ENCODE measurements at regions not wholly inside any gene's neighbourhood (a gene's known extent, or its start where the extent isn't known, plus 50 kb on each side); places are given as distances from the start of the nearest gene placed in this dataset.

DNA sequence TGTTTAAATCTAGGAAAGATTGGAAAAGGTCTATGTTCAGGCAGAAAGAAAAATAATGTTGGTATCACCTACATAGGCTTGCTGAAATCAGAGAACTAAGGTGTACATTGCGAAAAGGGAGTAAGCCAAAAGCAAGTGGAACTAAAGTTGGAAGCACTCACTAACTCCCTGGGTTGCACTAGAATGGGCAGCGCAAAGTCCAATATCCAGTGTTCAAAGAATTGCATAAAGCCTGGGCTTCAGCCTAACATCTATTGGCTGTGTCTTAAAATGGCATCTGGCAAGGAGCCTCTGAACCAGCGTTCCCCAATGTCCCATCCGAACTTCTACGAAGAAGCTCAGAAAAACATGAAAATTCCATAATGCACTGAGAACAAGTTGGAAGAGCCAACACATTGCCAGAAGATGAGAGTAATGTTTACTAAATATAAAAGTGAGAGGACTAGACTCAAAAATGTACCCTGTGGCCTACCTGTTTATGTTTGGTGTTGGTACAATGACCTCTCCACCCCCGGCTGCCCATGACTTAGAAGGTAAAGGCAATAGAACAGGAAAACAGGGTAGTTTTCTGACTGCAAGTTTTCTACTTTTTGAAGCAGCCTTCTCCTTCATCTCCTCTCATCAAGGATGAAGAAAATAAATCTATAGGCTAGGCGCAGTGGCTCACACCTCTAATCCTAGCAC, 275.9 kb upstream of the GHITM start:
- H3K9me3 ChIP-seq = no peaks in the 10 kb centered on the region
- TF ChIP-seq POLR2AphosphoS5 (IDR thresholded peaks at IDR 0.05) (no peak), POLR2A (IDR thresholded peaks at IDR 0.05) (no peak)
- TF ChIP-seq, protein P1, sequence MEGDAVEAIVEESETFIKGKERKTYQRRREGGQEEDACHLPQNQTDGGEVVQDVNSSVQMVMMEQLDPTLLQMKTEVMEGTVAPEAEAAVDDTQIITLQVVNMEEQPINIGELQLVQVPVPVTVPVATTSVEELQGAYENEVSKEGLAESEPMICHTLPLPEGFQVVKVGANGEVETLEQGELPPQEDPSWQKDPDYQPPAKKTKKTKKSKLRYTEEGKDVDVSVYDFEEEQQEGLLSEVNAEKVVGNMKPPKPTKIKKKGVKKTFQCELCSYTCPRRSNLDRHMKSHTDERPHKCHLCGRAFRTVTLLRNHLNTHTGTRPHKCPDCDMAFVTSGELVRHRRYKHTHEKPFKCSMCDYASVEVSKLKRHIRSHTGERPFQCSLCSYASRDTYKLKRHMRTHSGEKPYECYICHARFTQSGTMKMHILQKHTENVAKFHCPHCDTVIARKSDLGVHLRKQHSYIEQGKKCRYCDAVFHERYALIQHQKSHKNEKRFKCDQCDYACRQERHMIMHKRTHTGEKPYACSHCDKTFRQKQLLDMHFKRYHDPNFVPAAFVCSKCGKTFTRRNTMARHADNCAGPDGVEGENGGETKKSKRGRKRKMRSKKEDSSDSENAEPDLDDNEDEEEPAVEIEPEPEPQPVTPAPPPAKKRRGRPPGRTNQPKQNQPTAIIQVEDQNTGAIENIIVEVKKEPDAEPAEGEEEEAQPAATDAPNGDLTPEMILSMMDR (IDR thresholded peaks at IDR 0.05) = no peak
- H3K36me3 ChIP-seq = no peaks in the 10 kb centered on the region
- intact Hi-C loops (cut with DNase I) = no loop called here
- H3K4me3 ChIP-seq = no peak overlapping the region
- H3K4me1 ChIP-seq (replicated peaks) = no peaks in the 10 kb centered on the region
- 92% methylated on average over 7 of the region's 7 CpGs for WGBS
- no peak for DNase-seq (ENCODE audit: low spot score)
- H3K27ac ChIP-seq = no peak overlapping the region
- no peaks in the 10 kb centered on the region for H3K27me3 ChIP-seq (replicated peaks; ENCODE audit: insufficient read depth)

DNA sequence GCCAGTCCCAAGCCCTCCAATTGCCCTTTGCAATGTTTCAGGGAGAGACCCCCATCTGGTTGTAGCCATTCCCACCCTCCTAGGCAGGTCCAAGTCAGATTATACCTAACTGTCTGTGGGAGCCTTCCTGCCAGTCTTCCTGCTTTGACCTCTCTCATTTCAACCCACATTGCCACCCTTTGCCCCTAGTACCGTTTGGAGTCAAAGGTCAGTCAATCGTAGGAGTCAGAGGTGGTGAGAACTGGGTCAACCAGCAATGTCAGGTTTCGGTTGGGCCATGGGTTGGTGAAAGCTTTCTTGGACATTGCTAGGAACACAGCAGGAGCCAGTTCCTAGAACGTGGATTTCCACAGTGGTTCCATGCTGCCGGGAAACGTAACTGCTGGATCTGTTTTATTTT, 269.4 kb upstream of the GHITM start:
- H3K9me3 ChIP-seq = no peaks in the 10 kb centered on the region
- H3K4me3 ChIP-seq = no peak overlapping the region
- TF ChIP-seq, protein P1 (IDR thresholded peaks at IDR 0.05) = no peak
- TF ChIP-seq POLR2AphosphoS5 (IDR thresholded peaks at IDR 0.05) = no peak
- no peak for TF ChIP-seq POLR2A (IDR thresholded peaks at IDR 0.05)
- intact Hi-C loops (cut with DNase I) = loop anchor here (5.0 kb wide), 1 partner anchor 1078 kb away; no protein-coding TSS in a partner anchor
- H3K27ac ChIP-seq = no peak overlapping the region
- no peaks in the 10 kb centered on the region for H3K36me3 ChIP-seq
- H3K4me1 ChIP-seq (replicated peaks) = no peaks in the 10 kb centered on the region
- H3K27me3 ChIP-seq (replicated peaks; ENCODE audit: insufficient read depth) = no peaks in the 10 kb centered on the region
- DNase-seq (ENCODE audit: low spot score) = no peak
- 95% methylated on average over 6 of the region's 6 CpGs for WGBS

DNA sequence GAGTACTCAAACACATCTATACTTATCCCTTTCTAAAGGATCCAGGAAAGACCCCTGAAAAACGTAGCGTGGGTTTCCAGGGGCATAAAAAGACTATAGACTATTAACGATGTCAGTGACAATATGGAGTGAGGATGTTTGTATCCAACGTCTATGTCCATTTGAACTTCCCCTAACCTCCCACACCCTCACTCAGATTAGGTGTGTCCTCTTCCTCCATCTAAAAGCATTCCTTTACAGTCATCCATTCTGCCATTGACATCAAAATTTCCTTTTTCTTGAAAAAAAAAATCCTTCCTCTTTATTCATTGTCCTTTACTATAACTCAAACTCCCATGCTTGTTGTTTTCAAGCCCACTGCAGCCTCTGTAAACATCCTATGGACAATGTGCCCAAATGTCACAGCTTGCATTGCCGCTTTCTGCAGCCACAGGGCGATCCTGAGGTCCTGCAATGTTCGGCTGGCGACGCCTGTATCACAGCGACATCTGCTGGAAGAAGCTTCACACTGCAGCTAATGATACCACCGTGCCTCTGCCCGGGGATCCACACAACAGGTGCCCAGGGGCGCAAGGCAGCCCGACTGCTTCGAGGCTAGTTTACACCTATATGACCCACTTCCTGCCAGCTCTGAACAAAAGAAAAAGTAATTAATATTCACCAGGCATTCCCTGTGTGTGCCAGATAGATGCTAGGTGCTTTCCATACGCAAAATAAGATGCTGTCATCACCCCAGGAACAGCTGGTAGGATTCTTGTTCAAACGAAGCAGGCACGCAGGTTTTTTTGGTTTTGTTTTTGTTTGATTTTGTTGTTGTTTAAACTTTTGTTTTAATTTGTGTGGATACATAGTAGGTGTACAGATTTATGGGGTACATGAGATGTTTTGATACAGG, 267.9 kb upstream of the GHITM start:
- no peaks in the 10 kb centered on the region for H3K9me3 ChIP-seq
- intact Hi-C loops (cut with DNase I) = loop anchor here (5.0 kb wide), 1 partner anchor 1079 kb away; no protein-coding TSS in a partner anchor
- TF ChIP-seq, protein P1 (IDR thresholded peaks at IDR 0.05) = peak; percentile 80 to 89 (median 86)
- TF ChIP-seq POLR2A (IDR thresholded peaks at IDR 0.05) (no peak), POLR2AphosphoS5 (IDR thresholded peaks at IDR 0.05) (peak; percentile 21)
- no peak overlapping the region for H3K27ac ChIP-seq
- no peaks in the 10 kb centered on the region for H3K4me1 ChIP-seq (replicated peaks)
- H3K27me3 ChIP-seq (replicated peaks; ENCODE audit: insufficient read depth) = no peaks in the 10 kb centered on the region
- H3K36me3 ChIP-seq = no peaks in the 10 kb centered on the region
- peak; percentile 57 for DNase-seq (ENCODE audit: low spot score)
- 25% methylated on average over 18 of the region's 18 CpGs for whole genome bisulfite sequencing
- H3K4me3 ChIP-seq = no peak overlapping the region

DNA sequence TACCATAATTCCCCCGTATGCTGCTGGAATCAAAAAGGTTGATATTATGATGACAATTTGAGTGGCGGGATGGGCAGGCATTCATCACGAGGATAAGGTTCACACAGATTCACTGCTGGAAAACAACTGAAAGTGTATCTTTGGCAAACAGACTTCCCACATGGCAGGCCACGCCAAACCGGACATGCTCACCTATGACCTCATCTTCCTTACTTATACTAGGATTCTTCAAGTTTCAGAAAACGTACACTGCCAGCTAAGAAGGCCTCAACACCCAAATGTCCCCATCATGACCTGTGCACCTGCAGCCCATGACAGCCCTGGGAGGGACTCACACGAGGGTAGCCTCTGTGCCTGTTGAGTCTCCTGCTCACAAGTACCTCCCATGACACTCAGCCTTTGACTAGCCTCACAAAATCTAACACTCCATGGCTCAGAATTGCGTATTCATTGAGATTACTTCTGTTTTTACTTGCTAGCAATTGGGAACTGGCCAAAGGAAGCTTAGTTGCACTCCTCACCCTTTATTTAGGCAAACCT, 259.0 kb upstream of the GHITM start:
- DNase-seq (ENCODE audit: low spot score) = no peak
- intact Hi-C loops (cut with DNase I) = no loop called here
- Histone ChIP-seq H3K9me3 (no peaks in the 10 kb centered on the region), H3K27me3 (replicated peaks; ENCODE audit: insufficient read depth) (no peaks in the 10 kb centered on the region), H3K4me3 (no peak overlapping the region), H3K27ac (no peak overlapping the region), H3K36me3 (no peaks in the 10 kb centered on the region), H3K4me1 (replicated peaks) (peaks cover 4% of the 10 kb centered on the region)
- WGBS = 85% methylated on average over 8 of the region's 8 CpGs
- no peak for TF ChIP-seq POLR2A (IDR thresholded peaks at IDR 0.05)
- TF ChIP-seq, protein P1 (IDR thresholded peaks at IDR 0.05) = no peak
- TF ChIP-seq POLR2AphosphoS5 (IDR thresholded peaks at IDR 0.05) = no peak

Data from prostate gland (tissue), 2 donors.